Hepatocyte (in vitro differentiated cells): ENCODE measurements at regions not wholly inside any gene's neighbourhood (a gene's known extent, or its start where the extent isn't known, plus 50 kb on each side); places are given as distances from the start of the nearest gene placed in this dataset.

Experiments used
- DNase-seq: peaks from one replicate; pipeline ENCODE4 v3.0.0-alpha.2; 2016; ENCODE audit warnings: low spot score
- H2AFZ ChIP-seq: fragments of 200-600 bp; sonication (generic); 2 replicates; pipeline ENCODE4 v1.6.0; 2016; ENCODE audit warnings: antibody characterized with exemption, mild to moderate bottlenecking
- H3K27ac ChIP-seq: fragments of 200-600 bp; sonication (generic); 2 replicates; pipeline ENCODE4 v1.5.1; 2016; ENCODE audit warnings: mild to moderate bottlenecking
- H3K27me3 ChIP-seq: fragments of 200-600 bp; sonication (generic); 2 replicates; pipeline ENCODE4 v1.6.1; 2016
- H3K36me3 ChIP-seq: fragments of 200-600 bp; sonication (generic); replicated peaks from 2 replicates; pipeline ENCODE4 v1.5.1; 2016; ENCODE audit warnings: low read depth; ENCODE audit not compliant: insufficient read depth
- H3K4me1 ChIP-seq: fragments of 200-600 bp; sonication (generic); 2 replicates; pipeline ENCODE4 v1.5.1; 2016; ENCODE audit warnings: mild to moderate bottlenecking, moderate library complexity; ENCODE audit not compliant: insufficient read depth
- H3K4me2 ChIP-seq: fragments of 200-600 bp; sonication (generic); 2 replicates; pipeline ENCODE4 v1.6.0; 2016
- H3K4me3 ChIP-seq: fragments of 200-600 bp; sonication (generic); 2 replicates; pipeline ENCODE4 v1.5.1; 2016; ENCODE audit warnings: mild to moderate bottlenecking
- H3K79me2 ChIP-seq: fragments of 200-600 bp; sonication (generic); 2 replicates; pipeline ENCODE4 v1.6.0; 2017; ENCODE audit warnings: mild to moderate bottlenecking
- H3K9me2 ChIP-seq: fragments of 200-600 bp; sonication (generic); replicated peaks from 2 replicates; pipeline ENCODE4 v1.6.0; 2017; ENCODE audit warnings: mild to moderate bottlenecking; ENCODE audit not compliant: insufficient read depth
- H3K9me3 ChIP-seq: fragments of 200-600 bp; sonication (generic); 2 replicates; pipeline ENCODE4 v1.5.1; 2016; ENCODE audit warnings: low read depth, mild to moderate bottlenecking
- H4K20me1 ChIP-seq: fragments of 200-600 bp; sonication (generic); 2 replicates; pipeline ENCODE4 v1.6.0; 2016; ENCODE audit warnings: mild to moderate bottlenecking; ENCODE audit not compliant: insufficient read depth, poor library complexity, severe bottlenecking
- CTCF ChIP-seq: fragments of 200-600 bp; sonication (generic); IDR thresholded peaks from 2 replicates; pipeline ENCODE4 v1.5.1; 2016; ENCODE audit warnings: antibody characterized with exemption, mild to moderate bottlenecking; ENCODE audit not compliant: poor library complexity
- EZH2 ChIP-seq: fragments of 200-600 bp; sonication (generic); IDR thresholded peaks from 2 replicates; pipeline ENCODE4 v1.6.1; 2016; ENCODE audit warnings: antibody characterized with exemption, mild to moderate bottlenecking, borderline replicate concordance
- EZH2phosphoT487 ChIP-seq: fragments of 200-600 bp; sonication (generic); IDR thresholded peaks from one replicate; pipeline ENCODE4 v1.6.1; 2018; ENCODE audit warnings: antibody characterized with exemption, mild to moderate bottlenecking, low read depth, moderate library complexity; ENCODE audit not compliant: unreplicated experiment, severe bottlenecking
- WGBS: methylation state at CpG from one replicate; pipeline ENCODE4 v1.1.6; 2016; ENCODE audit warnings: low lambda C conversion rate; ENCODE audit errors: missing lambda C conversion rate; 5-methylcytosine and 5-hydroxymethylcytosine counted together

GRCh38 chr6:137311940-137312339 is 92.8 kb upstream of the IFNGR1 start:
- no peaks in the 10 kb centered on the region for H3K9me2 ChIP-seq
- H3K27me3 ChIP-seq, result no peaks in the 10 kb centered on the region
- no peaks in the 10 kb centered on the region for H3K36me3 ChIP-seq
- WGBS, result 92% methylated on average over 1 of the region's 1 CpG
- no peak overlapping the region for H3K27ac ChIP-seq
- no peaks in the 10 kb centered on the region for H3K79me2 ChIP-seq
- no peak for DNase-seq
- peaks cover 5% of the 10 kb centered on the region for H3K4me1 ChIP-seq
- no peak overlapping the region for H3K4me3 ChIP-seq
- no peak overlapping the region for H2AFZ ChIP-seq
- TF ChIP-seq EZH2phosphoT487 (no peak), CTCF (no peak), EZH2 (no peak)
- no peaks in the 10 kb centered on the region for H3K9me3 ChIP-seq
- no peak overlapping the region for H3K4me2 ChIP-seq
- no peaks in the 10 kb centered on the region for H4K20me1 ChIP-seq

GRCh38 chr6:137309078-137309762 is 90.0 kb upstream of the IFNGR1 start:
- peak; percentile 61 for DNase-seq
- H4K20me1 ChIP-seq, result no peaks in the 10 kb centered on the region

GRCh38 chr6:137307163-137307854 is 88.1 kb upstream of the IFNGR1 start:
- H3K79me2 ChIP-seq, result no peaks in the 10 kb centered on the region
- H3K27me3 ChIP-seq, result no peaks in the 10 kb centered on the region
- WGBS, result 88% methylated on average over 8 of the region's 8 CpGs
- no peak overlapping the region for H3K4me2 ChIP-seq
- H3K9me3 ChIP-seq, result no peaks in the 10 kb centered on the region
- TF ChIP-seq CTCF, result no peak
- no peak for TF ChIP-seq EZH2
- TF ChIP-seq EZH2phosphoT487, result no peak
- H3K36me3 ChIP-seq, result no peaks in the 10 kb centered on the region
- H4K20me1 ChIP-seq, result no peaks in the 10 kb centered on the region
- no peak for DNase-seq
- peaks cover 5% of the 10 kb centered on the region for H3K4me1 ChIP-seq
- H3K27ac ChIP-seq, result no peak overlapping the region
- no peaks in the 10 kb centered on the region for H3K9me2 ChIP-seq
- H3K4me3 ChIP-seq, result no peak overlapping the region
- H2AFZ ChIP-seq, result no peak overlapping the region

More at GRCh38 chr6:137309078-137309762, 90.0 kb upstream of the IFNGR1 start:
- Histone ChIP-seq H3K4me1 (peaks cover 5% of the 10 kb centered on the region), H3K27me3 (no peaks in the 10 kb centered on the region), H3K9me2 (no peaks in the 10 kb centered on the region), H2AFZ (no peak overlapping the region), H3K4me2 (no peak overlapping the region), H3K79me2 (no peaks in the 10 kb centered on the region), H3K4me3 (no peak overlapping the region), H3K27ac (no peak overlapping the region), H3K36me3 (no peaks in the 10 kb centered on the region), H3K9me3 (no peaks in the 10 kb centered on the region)
- no peak for TF ChIP-seq EZH2
- TF ChIP-seq CTCF, result no peak
- no peak for TF ChIP-seq EZH2phosphoT487
- WGBS, result 55% methylated on average over 6 of the region's 6 CpGs
